Hepatocyte (in vitro differentiated cells): ENCODE measurements at regions not wholly inside any gene's neighbourhood (a gene's known extent, or its start where the extent isn't known, plus 50 kb on each side); places are given as distances from the start of the nearest gene placed in this dataset.

Experiments used
- DNase-seq: peaks from one replicate; pipeline ENCODE4 v3.0.0-alpha.2; 2016; ENCODE audit warnings: low spot score
- H2AFZ ChIP-seq: fragments of 200-600 bp; sonication (generic); 2 replicates; pipeline ENCODE4 v1.6.0; 2016; ENCODE audit warnings: antibody characterized with exemption, mild to moderate bottlenecking
- H3K27ac ChIP-seq: fragments of 200-600 bp; sonication (generic); 2 replicates; pipeline ENCODE4 v1.5.1; 2016; ENCODE audit warnings: mild to moderate bottlenecking
- H3K27me3 ChIP-seq: fragments of 200-600 bp; sonication (generic); 2 replicates; pipeline ENCODE4 v1.6.1; 2016
- H3K36me3 ChIP-seq: fragments of 200-600 bp; sonication (generic); replicated peaks from 2 replicates; pipeline ENCODE4 v1.5.1; 2016; ENCODE audit warnings: low read depth; ENCODE audit not compliant: insufficient read depth
- H3K4me1 ChIP-seq: fragments of 200-600 bp; sonication (generic); 2 replicates; pipeline ENCODE4 v1.5.1; 2016; ENCODE audit warnings: mild to moderate bottlenecking, moderate library complexity; ENCODE audit not compliant: insufficient read depth
- H3K4me2 ChIP-seq: fragments of 200-600 bp; sonication (generic); 2 replicates; pipeline ENCODE4 v1.6.0; 2016
- H3K4me3 ChIP-seq: fragments of 200-600 bp; sonication (generic); 2 replicates; pipeline ENCODE4 v1.5.1; 2016; ENCODE audit warnings: mild to moderate bottlenecking
- H3K79me2 ChIP-seq: fragments of 200-600 bp; sonication (generic); 2 replicates; pipeline ENCODE4 v1.6.0; 2017; ENCODE audit warnings: mild to moderate bottlenecking
- H3K9me2 ChIP-seq: fragments of 200-600 bp; sonication (generic); replicated peaks from 2 replicates; pipeline ENCODE4 v1.6.0; 2017; ENCODE audit warnings: mild to moderate bottlenecking; ENCODE audit not compliant: insufficient read depth
- H3K9me3 ChIP-seq: fragments of 200-600 bp; sonication (generic); 2 replicates; pipeline ENCODE4 v1.5.1; 2016; ENCODE audit warnings: low read depth, mild to moderate bottlenecking
- H4K20me1 ChIP-seq: fragments of 200-600 bp; sonication (generic); 2 replicates; pipeline ENCODE4 v1.6.0; 2016; ENCODE audit warnings: mild to moderate bottlenecking; ENCODE audit not compliant: insufficient read depth, poor library complexity, severe bottlenecking
- CTCF ChIP-seq: fragments of 200-600 bp; sonication (generic); IDR thresholded peaks from 2 replicates; pipeline ENCODE4 v1.5.1; 2016; ENCODE audit warnings: antibody characterized with exemption, mild to moderate bottlenecking; ENCODE audit not compliant: poor library complexity
- EZH2 ChIP-seq: fragments of 200-600 bp; sonication (generic); IDR thresholded peaks from 2 replicates; pipeline ENCODE4 v1.6.1; 2016; ENCODE audit warnings: antibody characterized with exemption, mild to moderate bottlenecking, borderline replicate concordance
- EZH2phosphoT487 ChIP-seq: fragments of 200-600 bp; sonication (generic); IDR thresholded peaks from one replicate; pipeline ENCODE4 v1.6.1; 2018; ENCODE audit warnings: antibody characterized with exemption, mild to moderate bottlenecking, low read depth, moderate library complexity; ENCODE audit not compliant: unreplicated experiment, severe bottlenecking
- WGBS: methylation state at CpG from one replicate; pipeline ENCODE4 v1.1.6; 2016; ENCODE audit warnings: low lambda C conversion rate; ENCODE audit errors: missing lambda C conversion rate; 5-methylcytosine and 5-hydroxymethylcytosine counted together

- no peaks in the 10 kb centered on the region for H3K27me3 ChIP-seq
- no peak overlapping the region for H3K4me2 ChIP-seq
- TF ChIP-seq EZH2phosphoT487: no peak
- no peak for TF ChIP-seq EZH2
- no peak for TF ChIP-seq CTCF
- no peaks in the 10 kb centered on the region for H4K20me1 ChIP-seq
- H3K79me2 ChIP-seq: no peaks in the 10 kb centered on the region
- H3K9me2 ChIP-seq: no peaks in the 10 kb centered on the region
- 76% methylated on average over 2 of the region's 2 CpGs for WGBS
- DNase-seq: no peak
- no peak overlapping the region for H3K4me3 ChIP-seq
- no peak overlapping the region for H3K27ac ChIP-seq
- peaks cover 11% of the 10 kb centered on the region for H3K4me1 ChIP-seq
- no peak overlapping the region for H2AFZ ChIP-seq
- no peaks in the 10 kb centered on the region for H3K36me3 ChIP-seq
- no peaks in the 10 kb centered on the region for H3K9me3 ChIP-seq
Observed at GRCh38 chr18:54530285-54530684, 60.8 kb upstream of the DYNAP start.

- Histone ChIP-seq H4K20me1 (no peaks in the 10 kb centered on the region), H2AFZ (no peak overlapping the region), H3K36me3 (no peaks in the 10 kb centered on the region), H3K4me3 (no peak overlapping the region), H3K27me3 (no peaks in the 10 kb centered on the region), H3K9me3 (no peaks in the 10 kb centered on the region), H3K9me2 (no peaks in the 10 kb centered on the region), H3K4me2 (peak overlapping the region; percentile 63), H3K79me2 (no peaks in the 10 kb centered on the region), H3K4me1 (peaks cover 11% of the 10 kb centered on the region), H3K27ac (peak overlapping the region; percentile 76)
- DNase-seq: peak; percentile 17
- WGBS: 40% methylated on average over 4 of the region's 4 CpGs
- TF ChIP-seq EZH2phosphoT487 (no peak), EZH2 (no peak), CTCF (no peak)
Observed at GRCh38 chr18:54531402-54532065, 59.5 kb upstream of the DYNAP start.

- H2AFZ ChIP-seq: no peak overlapping the region
- no peaks in the 10 kb centered on the region for H3K27me3 ChIP-seq
- H3K4me3 ChIP-seq: no peak overlapping the region
- H3K9me3 ChIP-seq: no peaks in the 10 kb centered on the region
- H3K36me3 ChIP-seq: no peaks in the 10 kb centered on the region
- no peak overlapping the region for H3K4me2 ChIP-seq
- DNase-seq: peak; percentile 31
- no peaks in the 10 kb centered on the region for H3K79me2 ChIP-seq
- no peaks in the 10 kb centered on the region for H4K20me1 ChIP-seq
- H3K4me1 ChIP-seq: peaks cover 11% of the 10 kb centered on the region
- no peak for TF ChIP-seq EZH2
- TF ChIP-seq CTCF: no peak
- no peak for TF ChIP-seq EZH2phosphoT487
- peak overlapping the region; percentile 76 for H3K27ac ChIP-seq
- no peaks in the 10 kb centered on the region for H3K9me2 ChIP-seq
Observed at GRCh38 chr18:54532222-54532621, 58.8 kb upstream of the DYNAP start.
